ENCODE measurements at regions not wholly inside any gene's neighbourhood (a gene's known extent, or its start where the extent isn't known, plus 50 kb on each side); places are given as distances from the start of the nearest gene placed in this dataset.
"Not testable (repeated sequence)": the region's sequence is repeated elsewhere in the genome, so short reads cannot be mapped to it uniquely, and the experiment has no call there.

DNA sequence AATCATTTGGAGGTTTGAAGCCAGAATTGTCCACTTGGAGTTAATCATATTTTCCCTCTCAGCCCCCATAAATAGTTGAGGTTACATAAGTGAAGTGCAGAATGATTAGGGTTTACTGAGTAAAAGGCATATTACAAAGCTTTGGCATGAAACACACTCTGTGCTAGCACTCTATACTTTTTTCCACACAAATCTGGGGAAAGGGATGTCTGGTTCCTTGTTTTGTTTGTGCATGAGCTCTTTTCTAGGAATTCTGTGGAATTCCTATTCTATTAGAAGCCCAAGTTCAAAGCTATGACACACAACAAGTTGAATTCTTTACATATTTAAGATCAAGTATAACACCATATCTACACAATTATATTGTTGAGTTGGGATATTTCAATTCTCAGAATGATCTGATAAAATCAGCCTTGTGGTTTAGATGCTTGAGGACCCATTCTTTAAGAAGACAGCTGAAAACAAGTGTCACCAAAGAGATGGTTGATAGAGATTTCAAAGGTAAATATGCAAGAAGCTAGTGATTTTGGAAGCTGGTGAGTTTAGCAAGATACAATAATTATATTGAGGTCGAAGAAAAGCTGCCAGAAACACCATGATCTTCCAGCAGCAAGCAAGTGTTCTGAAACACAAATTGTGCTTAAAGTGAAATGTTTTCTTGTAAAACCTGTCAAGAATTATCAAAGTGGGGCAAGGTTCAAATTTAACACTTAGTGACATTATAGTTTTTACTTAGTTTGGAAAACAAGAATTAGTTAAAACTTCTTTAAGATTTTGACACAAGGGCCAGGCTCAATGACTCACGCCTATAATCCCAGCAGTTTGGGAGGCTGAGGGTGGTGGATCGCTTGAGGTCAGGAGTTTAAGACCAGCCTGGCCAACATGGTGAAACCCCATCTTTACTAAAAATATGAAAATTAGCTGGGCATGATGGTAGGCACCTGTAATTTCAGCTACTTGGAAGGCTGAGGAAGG, 122.6 kb downstream of the INHBA start:
- Histone ChIP-seq H3K4me3 (no peak overlapping the region), H3K27ac (peak overlapping the region in 2 of 21 experiments; percentile 10 to 11)

DNA sequence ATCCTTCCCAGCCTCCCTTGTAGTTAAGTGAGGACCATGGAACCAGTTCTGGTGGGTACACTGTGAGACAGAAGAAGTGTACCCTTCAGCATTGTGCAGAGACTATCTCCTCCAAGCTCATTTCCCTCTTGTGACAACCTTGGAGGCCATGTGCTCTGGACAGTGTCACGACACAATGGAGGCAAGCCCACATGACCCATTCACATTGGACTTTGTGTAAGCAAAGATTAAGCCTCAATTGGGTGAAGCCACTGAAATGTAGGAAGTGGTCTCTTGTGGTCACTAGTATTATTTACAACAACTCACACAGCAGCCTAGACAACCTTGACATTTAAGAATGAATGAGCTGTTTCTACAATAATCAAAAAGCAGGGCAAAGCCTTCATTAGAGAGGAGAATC, 124.2 kb downstream of the INHBA start:
- H3K4me3 ChIP-seq, result no peak overlapping the region
- no peak overlapping the region for H3K27ac ChIP-seq

DNA sequence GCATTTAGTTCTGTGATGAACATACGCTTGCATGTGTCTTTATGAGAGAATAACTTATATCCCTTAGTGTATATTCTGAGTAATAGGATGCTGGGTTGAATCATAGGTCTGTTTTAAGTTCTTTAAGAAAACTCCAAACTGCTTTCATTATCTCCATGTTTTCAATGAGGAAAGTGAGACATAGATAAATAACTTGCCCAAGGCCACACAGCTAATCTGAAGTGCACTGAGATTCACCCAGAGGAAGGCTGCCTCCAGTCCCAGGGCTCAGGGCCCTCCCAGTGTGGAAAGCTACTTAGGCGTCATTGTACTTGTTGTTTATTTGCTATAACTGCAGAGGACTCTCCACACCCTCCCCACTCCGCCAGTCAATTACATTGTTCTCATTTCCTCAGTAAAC, 126.7 kb downstream of the INHBA start:
- Histone ChIP-seq H3K4me3 (no peak overlapping the region), H3K27ac (no peak overlapping the region)

DNA sequence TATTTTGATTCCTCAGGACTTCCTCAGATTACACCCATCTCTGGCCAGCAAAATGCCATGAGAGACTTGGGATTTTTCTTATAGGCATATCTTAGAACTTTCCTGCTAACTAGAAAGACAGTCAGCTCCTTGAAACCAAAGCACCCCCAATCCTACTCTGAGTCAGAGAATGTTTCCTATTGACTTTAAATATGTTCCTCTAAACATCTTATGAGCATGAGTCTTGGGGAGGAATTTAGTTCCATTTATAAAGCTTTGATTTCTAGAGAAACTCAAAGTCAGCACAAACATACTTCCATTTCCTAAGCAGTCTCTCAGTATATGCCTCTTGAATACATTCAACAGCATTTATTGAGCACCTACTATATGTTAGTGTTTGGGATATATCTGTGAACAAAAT, 128.5 kb downstream of the INHBA start:
- Histone ChIP-seq H3K4me3 (no peak overlapping the region), H3K27ac (no peak overlapping the region)

DNA sequence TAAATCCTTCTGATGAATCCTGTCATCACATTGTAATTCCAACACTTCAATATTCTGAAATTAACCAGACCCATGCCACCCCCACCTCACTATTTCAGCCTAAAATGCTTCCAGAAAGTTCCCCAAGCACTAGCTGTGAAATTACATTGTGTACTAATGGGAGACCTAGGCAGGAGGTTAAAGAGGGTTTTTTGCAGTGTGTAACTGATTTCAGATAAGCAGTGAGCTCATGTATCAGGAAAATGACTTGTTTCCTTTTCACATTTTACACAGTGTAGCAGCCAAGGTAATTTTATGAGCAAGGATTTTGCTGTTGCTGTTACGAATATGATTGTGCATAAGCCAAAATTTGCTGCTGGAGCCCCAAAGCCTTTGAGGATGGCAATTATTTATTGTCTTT, 129.0 kb downstream of the INHBA start:
- Histone ChIP-seq H3K27ac (no peak overlapping the region), H3K4me3 (no peak overlapping the region)

DNA sequence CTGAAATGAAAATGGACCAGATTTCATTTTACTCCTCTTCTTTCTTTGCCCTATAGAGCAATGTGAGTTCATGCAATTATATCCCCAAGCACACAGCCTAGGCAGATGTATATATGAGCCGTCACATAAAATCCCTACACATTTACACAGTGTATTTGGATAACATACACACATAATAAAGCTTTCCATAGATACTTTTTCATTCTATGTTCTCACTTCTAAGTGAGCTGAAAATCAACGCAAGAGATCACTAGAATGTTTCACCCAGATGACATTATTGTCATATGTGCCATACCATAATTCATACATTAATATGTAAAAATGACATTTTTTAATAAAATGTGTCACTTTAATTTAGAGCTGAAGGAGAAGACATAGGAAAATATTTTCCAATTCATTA, 129.4 kb downstream of the INHBA start:
- no peak overlapping the region for H3K4me3 ChIP-seq
- H3K27ac ChIP-seq, result peak overlapping the region in 1 of 21 experiments; percentile 17

DNA sequence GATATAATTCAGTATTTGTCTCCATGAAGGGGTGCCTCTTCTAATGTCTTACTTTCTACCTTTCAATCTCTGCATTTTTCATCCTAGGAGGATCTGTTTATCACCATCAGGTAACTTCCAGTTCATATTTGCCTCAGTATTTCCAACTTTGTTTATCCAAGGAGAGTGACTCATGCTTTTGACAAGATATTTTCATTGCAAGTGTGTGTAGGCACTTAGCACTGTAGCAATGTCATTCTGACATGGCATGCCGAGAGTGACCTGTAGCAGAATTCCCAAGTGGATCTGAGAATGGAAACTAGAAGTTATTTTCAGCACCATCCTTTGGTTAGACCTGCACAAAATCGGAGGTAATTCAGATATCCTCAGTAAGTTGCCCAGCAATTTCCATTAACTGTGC, 129.9 kb downstream of the INHBA start:
- no peak overlapping the region for H3K4me3 ChIP-seq
- H3K27ac ChIP-seq, result peak overlapping the region in 1 of 21 experiments; percentile 17

DNA sequence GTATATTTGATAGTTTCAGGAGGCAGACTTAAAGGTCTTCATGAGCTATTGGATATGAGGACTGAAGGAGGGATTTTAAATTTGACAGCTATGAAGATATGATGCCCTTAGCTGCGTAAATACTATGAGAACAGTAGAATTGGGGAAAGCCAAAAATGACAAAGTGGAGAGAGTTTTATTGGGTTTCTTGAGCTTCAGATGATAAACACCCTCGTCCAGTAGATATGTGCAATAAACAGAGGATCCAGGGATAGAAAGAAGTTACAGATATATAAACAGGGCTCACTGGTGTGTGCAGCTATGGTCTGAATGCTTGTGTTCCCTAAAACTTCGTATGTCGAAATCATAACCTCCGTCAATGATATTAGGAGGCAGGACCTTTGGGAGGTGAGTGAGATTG, 131.3 kb downstream of the INHBA start:
- no peak overlapping the region for H3K27ac ChIP-seq
- H3K4me3 ChIP-seq, result no peak overlapping the region

DNA sequence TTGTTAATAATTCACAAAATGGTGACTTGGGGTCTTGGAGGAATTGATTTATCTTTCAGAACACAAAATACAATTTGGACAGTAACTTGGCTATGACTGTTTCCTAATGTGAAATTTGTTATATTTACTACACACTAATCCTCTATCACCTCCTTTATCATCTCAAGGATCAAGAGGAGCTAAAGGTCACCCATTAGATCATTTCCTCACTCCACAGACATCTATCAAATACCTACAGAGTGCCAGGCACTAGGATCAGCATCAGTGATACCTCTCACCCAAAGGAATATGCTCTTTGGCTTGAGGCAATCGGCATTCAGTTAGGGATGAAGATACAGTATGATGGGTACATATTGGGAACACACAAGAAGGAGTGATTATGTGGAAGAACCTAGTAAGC, 132.1 kb downstream of the INHBA start:
- H3K27ac ChIP-seq, result no peak overlapping the region

DNA sequence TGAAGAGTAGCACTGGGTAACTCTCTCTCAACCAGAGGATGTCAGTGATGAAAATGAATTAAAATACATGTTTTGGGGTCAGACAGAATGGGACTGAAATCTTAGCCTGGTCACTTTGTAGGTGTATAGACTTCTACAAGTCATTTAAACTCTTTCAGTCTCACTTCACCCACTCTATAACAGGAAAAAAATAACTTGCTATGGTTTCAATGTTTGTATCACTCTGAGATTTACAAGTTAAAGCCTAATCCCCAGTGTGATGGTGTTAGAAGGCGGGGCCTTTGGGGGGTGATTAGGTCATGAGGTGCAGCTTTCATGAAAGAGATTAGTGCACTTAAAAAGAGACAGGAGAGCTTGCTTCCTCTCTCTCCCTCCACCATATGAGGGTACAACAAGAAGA, 134.8 kb downstream of the INHBA start:
- Histone ChIP-seq H3K4me3 (no peak overlapping the region), H3K27ac (no peak overlapping the region)

More for the DNA sequence above, 132.1 kb downstream of the INHBA start:
- no peak overlapping the region for H3K4me3 ChIP-seq

DNA sequence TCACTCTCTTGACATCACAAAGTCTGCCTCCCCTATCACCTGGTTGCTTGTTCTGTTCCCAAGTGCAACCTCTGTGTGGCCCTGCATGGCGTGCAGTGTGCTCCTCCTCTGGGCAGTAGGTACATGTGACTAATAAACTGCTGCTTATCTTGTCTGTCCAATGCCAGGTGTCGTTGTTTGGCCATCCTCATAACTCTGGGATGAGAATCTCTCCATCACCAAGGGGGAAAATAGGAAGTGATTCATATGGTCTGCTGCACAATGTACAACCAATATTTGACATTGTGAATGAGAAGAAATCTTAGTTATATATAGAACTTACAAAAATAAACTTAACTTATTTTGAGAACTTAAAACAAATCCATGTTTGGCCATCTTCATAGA, 135.2 kb downstream of the INHBA start:
- H3K27ac ChIP-seq, result no peak overlapping the region
- no peak overlapping the region for H3K4me3 ChIP-seq

DNA sequence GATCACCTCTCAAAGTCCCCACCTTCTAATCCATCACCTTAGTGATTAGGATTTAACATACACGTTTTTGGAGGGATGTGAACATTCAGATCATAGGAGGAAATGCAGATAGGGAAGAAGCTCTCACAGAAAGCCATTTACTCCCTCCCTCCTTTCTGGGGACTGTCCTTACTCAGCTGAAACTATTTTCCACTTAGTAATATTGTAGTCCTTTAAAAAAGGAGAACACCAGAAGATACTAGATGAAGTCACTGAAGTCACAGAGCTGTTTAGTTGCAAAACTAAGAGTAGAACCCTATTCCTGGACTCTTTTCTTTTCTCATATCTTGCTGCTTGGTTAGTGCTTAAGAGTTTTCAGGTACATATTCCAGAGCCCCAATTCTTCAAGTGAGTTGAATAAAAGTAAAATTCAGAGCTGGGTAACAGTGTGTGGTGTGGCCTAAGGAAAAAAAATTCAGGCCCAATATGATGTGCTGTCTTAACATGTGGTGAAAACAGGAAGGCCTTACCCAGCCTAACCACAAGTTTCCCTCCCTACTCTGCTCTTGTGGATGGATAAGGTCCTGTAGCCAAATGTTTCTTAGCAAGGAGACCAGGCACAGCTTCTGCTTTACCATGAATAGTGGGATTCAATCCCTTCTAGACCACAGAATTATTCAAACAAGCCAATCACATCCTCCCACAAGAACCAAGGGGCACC, 135.7 kb downstream of the INHBA start:
- H3K4me3 ChIP-seq, result no peak overlapping the region
- H3K27ac ChIP-seq, result no peak overlapping the region

DNA sequence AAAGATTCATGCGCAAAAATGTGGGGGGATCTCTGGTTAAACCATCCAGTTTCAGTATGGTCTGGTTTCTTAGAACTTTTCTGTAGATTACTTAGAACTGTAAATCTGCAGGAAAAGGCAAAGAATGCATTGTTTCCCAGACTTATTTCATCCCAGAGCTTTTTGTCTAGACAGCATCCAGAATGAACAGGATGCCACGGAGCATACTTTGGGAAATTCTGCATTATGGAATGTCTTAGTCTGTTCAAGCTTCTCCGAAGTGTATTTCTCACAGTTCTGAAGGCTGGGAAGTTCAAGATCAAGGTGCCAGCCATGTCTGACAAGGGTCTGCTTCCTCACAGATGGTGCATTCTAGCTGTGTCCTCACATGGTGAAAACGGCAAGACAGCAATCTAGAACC, 136.3 kb downstream of the INHBA start:
- H3K27ac ChIP-seq, result no peak overlapping the region
- no peak overlapping the region for H3K4me3 ChIP-seq

DNA sequence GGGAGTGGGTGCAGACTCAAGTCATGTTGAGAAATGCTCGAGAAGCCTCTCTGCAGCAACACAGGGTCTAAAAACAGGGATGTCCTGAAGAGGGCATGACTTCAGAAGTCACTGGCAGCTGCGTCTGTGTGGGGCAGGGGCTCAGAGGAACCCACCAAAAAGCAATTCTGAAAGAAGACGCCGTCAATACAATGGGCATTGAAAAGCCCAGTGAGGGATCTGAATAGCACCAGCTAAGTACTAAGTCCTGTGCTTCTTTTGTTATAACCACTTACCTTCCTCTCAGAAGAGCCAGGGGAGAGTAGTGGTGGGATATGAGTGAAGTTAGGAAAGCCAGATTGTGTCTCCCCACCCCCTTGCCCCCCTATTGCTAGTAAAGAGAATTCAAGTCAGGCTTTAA, 137.2 kb downstream of the INHBA start:
- no peak overlapping the region for H3K4me3 ChIP-seq
- no peak overlapping the region for H3K27ac ChIP-seq

DNA sequence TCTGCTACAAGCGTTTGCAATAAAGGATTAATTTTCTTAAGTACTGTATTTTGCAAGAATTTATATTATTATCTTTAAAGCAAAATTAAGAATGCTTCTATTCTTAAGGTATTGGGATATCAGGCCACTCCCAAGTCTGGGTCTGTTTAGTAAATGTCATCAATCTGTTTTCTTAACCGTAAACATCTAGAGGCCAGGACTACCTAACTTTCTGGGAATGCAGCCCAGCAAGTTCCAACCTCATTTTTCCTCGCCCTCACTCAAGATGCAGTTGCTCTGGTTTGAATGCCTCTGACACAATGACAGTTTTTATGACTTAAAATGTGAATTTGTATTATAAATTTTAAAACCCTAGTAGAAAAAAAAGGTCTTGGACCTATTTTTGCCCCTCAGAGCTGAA, 143.5 kb downstream of the INHBA start:
- H3K27ac ChIP-seq, result no peak overlapping the region
- H3K4me3 ChIP-seq, result no peak overlapping the region

DNA sequence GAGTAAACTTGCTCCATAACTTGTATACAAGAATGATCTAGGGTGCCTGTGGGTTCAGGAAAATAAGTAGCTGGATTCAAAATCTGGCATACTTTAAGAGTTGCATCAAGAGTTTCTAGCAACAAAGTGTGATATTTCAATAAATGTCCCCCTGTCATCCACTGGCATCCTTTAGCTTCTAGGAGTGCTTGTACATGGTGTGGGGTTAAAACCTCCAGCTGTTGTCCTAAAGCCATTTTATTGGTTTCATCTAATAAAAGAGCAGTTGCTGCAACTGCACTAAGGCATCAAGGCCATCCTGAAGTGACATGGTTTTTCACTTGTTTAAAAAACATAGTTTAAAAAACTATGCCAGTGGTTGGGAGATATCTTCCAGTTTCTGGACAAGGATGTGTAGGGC, 148.4 kb downstream of the INHBA start:
- H3K27ac ChIP-seq, result no peak overlapping the region
- H3K4me3 ChIP-seq, result no peak overlapping the region

DNA sequence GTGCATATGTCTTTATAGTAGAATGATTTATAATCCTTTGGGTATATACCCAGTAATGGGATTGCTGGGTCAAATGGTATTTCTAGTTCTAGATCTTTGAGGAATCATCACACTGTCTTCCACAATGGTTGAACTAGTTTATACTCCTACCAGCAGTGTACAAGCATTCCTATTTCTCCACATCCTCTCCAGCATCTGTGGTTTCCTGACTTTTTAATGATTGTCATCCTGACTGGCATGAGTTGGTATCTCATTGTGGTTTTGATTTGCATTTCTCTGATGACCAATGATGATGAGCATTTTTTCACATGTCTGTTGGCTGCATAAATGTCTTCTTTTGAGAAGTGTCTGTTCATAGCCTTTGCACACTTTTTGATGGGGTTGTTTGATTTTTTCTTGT, 152.8 kb downstream of the INHBA start:
- not testable (repeated sequence) for H3K27ac ChIP-seq, H3K4me3 ChIP-seq

DNA sequence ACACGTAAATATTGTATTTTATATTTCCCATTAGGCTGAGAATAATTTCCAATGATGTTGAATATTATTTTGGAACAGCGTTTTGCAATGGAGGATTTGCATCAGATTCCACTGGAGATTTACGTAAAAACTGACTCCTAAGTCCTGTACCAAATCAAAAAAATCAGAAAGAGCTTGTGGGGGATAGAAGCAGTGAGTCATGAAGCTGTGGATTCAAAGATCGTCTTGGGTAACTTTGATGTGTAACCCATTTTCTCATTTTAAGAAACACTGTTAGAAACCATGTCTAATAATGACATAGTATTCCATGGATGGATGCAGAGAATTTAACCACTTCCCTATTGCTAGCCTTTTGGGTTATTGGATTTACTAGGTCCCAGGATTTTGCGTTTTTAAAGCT, 158.6 kb downstream of the INHBA start:
- Histone ChIP-seq H3K4me3 (no peak overlapping the region), H3K27ac (no peak overlapping the region)

DNA sequence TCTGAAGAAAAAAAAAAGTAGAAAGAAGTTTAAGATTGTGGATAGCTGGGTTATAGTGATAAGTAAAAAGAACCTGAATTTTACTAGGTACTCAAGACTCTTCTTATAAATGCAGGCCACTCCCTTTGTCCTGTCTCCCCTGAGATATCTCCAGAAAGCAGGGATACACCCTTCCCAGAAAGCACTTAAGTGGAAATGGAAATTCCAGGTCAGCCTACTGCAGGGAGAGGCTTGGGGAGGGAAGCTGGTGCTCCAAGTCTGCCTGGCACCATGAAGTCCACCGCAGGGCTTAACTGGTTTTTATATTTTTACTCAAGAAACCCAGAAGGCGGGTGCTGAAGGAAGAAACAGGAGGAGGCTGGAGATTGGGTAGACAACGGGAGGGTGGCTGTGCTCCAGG, 162.3 kb downstream of the INHBA start:
- H3K27ac ChIP-seq, result no peak overlapping the region
- no peak overlapping the region for H3K4me3 ChIP-seq

DNA sequence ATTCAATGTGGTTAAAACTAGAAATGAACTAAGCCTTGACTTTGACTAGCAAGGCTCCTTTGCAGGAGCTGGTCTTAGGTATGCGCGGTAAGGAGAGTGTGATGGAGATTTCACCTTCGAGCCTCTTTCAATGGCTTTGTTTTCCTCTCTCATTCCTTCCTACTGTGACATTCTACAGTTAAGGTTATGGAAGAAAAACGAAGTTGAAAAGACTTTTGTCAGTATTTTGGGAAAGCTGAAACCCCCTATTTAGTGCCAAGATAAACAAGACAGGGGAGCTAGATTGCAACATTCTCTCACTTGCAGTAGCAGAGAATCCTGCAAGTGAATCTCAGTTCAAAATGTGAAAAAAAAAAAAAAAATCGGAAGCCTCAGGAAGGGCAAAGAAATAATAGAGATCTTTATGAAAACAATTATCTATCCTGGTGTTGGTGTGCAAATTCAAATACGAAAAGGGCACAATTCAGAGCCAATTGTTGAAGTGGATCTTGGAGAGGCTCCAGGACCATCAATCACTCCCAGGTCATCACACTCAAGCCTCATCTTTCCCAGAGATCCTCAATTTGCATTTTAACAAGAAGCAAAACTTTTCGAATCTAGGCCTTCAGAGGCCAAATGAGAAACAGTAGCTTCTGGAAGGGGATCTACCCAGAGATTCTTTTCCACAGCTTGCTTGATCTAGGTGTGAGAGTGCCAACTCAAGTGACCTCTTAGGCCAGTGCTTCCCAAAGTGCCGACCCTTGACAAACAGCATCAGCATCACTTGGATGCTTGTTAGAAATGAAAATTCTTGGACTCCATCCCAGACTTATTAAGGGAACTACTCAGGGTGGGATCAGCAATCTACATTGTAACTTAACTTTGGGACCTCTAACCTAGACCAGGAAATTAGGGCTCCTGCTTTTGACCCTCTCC, 163.8 kb downstream of the INHBA start:
- H3K4me3 ChIP-seq, result no peak overlapping the region
- H3K27ac ChIP-seq, result no peak overlapping the region
